ENCODE measurements at regions not wholly inside any gene's neighbourhood (a gene's known extent, or its start where the extent isn't known, plus 50 kb on each side); places are given as distances from the start of the nearest gene placed in this dataset.

DNA sequence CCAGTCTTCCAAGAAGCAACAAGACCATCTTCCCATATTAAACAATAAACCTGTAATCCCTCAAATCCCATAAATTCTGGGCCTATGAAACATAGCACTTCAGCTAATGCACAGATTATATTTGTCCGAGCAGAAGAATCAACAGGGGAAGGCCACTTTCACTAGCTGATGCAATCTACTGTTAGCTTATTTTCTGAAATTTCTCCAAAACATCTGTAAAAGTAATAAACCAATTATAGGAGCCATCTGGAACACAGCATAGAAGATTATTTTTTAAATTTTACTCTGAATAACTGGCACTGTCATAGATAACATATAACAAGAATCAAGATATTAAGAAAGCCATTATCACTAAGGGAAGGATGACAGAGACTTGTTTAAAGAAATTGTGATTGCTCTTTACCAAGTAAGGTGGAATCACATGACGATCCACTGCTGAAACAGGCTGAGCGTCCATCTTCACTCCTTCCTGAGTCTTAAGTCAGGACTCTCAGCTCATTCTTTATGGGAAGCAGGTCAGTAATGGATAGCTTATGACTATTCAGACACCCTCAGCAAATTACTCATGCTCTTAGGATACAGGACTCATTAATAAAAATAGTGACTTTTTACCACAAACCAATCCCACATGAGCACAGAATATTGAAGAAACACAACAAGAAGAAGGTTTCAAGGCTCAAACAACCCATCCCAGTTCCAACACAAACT lies 719.5 kb downstream of the XPNPEP1 start:
- peak; percentile 66 for DNase-seq (ENCODE audit: low read depth)

DNA sequence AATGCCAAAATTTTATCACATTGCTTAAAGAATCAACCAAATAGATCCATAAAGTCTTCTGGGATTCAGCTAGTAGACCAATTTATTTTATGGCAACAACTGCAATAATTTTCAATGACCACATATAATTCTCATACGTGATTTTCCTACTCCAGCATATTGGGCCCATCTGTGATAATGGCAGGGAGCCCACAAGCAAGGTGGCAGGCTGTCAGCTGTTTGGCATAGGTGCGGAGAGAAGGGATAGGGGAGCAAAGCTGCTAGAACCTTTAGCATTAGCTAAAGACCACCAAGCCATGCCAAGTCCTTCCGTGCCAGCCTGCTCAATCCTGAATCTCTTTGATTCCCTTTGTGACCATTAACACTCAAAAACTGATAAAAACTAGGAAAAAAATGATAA lies 721.2 kb downstream of the XPNPEP1 start:
- DNase-seq (ENCODE audit: low read depth), result no peak

- no peak for DNase-seq (ENCODE audit: low read depth)
Measured at GRCh38 chr10:109200646-109201045, 722.7 kb downstream of the XPNPEP1 start.

DNA sequence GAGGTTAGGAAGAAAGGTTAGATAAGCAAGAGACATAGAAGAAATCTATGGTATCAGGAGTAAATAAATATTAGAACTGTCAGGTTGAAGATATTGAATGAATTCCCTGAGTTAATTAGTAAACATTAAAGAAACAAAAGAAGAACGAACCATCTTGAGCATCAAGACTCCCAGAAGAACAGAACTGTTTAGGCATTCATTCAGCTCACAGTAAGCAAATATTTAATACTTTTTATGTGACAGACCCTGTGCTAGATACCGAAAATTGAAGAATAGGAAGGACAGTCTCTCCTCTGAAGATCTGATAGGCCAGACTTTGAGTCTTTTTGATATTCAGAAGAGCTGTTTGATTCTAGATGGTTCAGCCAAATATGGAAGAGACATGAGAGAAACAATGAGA lies 731.5 kb downstream of the XPNPEP1 start:
- DNase-seq (ENCODE audit: low read depth), result no peak

DNA sequence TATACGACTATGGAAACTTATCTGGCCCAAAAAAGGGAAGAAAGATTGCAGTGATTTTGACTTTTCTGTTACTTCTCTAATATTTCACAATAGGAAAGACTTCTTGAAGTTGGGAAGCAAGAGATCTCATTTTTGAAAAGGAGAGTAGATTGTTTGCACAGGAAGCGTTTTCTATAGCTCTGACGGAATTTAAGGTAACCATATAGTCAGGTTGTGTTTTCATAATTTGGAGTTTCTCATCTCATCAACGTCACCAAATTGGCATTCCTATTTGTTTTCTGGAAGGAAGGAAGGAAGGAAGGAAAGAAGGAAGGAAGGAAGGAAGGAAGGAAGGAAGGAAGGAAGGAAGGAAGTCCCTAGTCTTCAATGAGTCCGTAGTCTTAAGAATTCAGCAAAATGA lies 732.0 kb downstream of the XPNPEP1 start:
- no peak for DNase-seq (ENCODE audit: low read depth)

GRCh38 chr10:109187677-109188076 lies 735.6 kb downstream of the XPNPEP1 start:
- DNase-seq (ENCODE audit: low read depth), result no peak

- DNase-seq (ENCODE audit: low read depth), result peak; percentile 47
Measured at GRCh38 chr10:109183366-109183765, 739.9 kb downstream of the XPNPEP1 start.

DNA sequence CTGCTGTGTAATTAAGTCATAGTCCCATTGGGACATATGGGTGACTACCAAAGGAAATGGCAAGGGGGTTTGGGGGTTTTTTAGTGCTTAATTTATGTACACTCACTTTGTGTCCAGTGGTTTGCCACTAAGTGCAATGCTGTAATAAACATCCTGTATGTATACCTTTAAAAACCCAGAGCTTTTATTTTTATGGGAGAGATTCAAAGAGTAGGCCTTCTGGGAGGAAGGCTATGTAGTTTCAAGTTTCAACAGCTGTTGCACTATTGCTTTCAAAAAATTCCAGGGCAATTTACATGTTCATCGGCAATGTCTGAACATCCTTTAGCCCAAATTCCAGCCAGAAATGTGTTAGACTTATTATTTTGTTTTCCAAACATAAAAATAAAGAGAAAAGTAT lies 744.7 kb downstream of the XPNPEP1 start:
- DNase-seq (ENCODE audit: low read depth), result no peak

GRCh38 chr10:109174526-109174925 lies 748.8 kb downstream of the XPNPEP1 start:
- DNase-seq (ENCODE audit: low read depth), result no peak

- DNase-seq (ENCODE audit: low read depth), result no peak
Measured at GRCh38 chr10:109173937-109174336, 749.4 kb downstream of the XPNPEP1 start.

GRCh38 chr10:109173121-109173520 lies 750.2 kb downstream of the XPNPEP1 start:
- no peak for DNase-seq (ENCODE audit: low read depth)

- DNase-seq (ENCODE audit: low read depth), result no peak
Measured at GRCh38 chr10:109166935-109167334, 756.4 kb downstream of the XPNPEP1 start.

DNA sequence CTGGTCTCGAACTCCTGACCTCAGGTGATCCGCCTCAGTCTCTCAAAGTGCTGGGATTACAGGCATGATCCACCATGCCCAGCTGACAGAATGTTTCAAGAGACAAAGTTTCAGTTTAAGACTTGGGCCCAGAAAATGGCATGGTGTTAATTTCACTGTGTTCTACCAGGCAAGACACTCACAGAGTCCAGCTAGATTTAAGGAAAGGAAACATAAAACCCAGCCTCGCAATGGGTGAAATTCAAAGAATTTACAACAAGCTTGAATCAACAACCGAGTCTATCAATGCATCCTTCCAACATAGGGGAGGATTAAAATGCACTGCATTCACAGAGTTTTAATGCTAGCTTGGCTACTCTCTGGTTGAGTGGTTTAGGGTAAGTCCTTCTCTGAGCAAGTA lies 764.0 kb downstream of the XPNPEP1 start:
- no peak for DNase-seq (ENCODE audit: low read depth)

GRCh38 chr10:109156396-109156795 lies 766.9 kb downstream of the XPNPEP1 start:
- no peak for DNase-seq (ENCODE audit: low read depth)

- DNase-seq (ENCODE audit: low read depth), result no peak
Measured at GRCh38 chr10:109149666-109150350, 773.5 kb downstream of the XPNPEP1 start.

- no peak for DNase-seq (ENCODE audit: low read depth)
Measured at GRCh38 chr10:109127363-109127762, 795.9 kb downstream of the XPNPEP1 start.

DNA sequence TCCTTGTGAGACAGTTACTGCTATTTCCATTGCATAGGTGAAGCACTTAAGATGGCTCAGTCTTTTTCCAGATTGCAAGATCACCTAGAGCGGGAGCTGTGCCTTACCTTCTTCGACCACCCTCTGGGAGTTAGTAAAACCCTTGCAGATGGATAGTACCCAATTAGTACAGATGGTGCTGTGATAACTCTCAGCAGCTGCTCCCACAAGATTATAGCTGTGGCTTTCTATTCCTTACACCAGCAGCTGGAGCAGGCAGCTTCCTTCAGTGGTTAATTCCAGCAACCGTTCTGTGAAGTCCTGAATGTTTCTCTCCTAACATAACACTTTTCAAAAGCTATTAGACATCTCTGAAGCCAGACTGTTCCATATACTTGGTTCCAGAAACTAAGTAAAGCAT lies 796.8 kb downstream of the XPNPEP1 start:
- DNase-seq (ENCODE audit: low read depth), result no peak

DNA sequence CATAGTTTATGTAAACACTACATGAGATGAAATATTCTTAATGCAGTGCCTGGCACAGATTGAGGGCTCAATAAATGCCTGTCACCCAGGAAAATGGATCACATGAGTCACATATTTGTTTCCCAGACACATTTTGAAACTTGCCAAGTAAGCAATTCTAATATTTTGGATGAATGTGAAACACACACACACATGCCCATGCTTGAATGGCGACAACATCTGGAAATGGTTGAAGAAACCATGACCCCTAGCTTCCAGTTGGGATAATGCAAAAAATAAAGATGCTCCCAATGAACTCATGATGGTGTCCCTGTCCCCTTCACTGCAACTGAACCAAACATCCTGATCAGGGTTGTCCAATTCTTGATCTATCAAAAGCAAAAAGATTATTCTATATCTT lies 797.3 kb downstream of the XPNPEP1 start:
- DNase-seq (ENCODE audit: low read depth), result peak; percentile 6

DNA sequence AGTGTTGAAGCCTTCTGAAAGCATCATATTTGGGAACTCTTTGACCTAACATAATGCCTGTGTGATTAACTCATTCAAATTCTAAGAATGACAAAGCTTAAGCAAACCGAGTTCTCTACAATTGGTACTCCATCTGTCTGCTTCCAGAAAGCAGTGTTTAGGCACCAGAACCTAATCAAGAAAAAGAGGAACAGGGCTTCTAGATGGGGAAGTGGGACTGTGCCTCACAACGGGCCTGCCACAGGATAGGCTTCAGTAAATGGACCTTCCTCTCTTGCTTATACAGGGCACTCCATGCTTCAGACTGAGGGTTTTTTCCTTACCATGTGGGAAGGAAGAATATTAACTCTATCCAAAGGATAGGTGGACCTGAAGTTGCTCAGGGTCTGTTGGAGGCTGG lies 808.1 kb downstream of the XPNPEP1 start:
- DNase-seq (ENCODE audit: low read depth), result no peak

DNA sequence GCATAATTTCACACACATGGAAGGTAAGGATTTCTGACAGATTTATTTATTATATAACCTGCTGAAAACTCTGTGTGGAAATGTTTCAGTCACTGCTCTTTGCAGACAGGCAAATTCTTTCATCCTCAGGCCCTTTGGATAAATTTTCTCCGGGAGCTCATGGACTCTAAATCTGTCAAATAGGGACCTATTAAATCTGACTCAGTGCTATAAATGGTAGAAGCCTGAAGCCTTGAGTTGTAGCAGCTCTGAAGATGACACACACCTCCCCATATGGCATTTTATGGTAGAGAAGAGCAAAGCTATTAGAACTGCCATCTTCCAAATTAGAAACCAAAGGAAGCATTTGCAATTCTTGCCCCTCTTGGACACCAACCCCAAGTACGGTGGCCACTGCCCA lies 808.7 kb downstream of the XPNPEP1 start:
- DNase-seq (ENCODE audit: low read depth), result no peak

GRCh38 chr10:109106604-109107003 lies 816.7 kb downstream of the XPNPEP1 start:
- no peak for DNase-seq (ENCODE audit: low read depth)

- no peak for DNase-seq (ENCODE audit: low read depth)
Measured at GRCh38 chr10:109105725-109106124, 817.6 kb downstream of the XPNPEP1 start.

GRCh38 chr10:109104806-109105205 lies 818.5 kb downstream of the XPNPEP1 start:
- DNase-seq (ENCODE audit: low read depth), result no peak

DNA sequence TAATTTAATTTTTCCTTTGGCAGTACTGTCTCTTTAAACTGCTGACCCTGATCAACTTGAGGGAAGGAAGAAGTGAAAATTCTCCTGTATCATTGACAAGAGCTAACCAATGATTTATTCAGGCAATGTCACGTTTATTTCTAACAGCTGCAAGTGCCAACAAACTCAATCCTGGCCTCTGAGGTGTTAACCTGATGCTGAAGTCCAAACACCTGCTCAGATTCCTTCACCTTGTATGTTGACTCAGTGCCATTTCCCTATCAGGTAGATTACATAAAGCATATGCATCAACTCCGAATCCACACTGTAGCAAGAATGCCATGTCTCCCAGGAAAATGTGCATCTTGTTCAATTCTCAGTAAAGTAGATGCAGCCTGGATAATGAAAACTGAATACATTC lies 820.0 kb downstream of the XPNPEP1 start:
- no peak for DNase-seq (ENCODE audit: low read depth)
